PC-3 (cell line): ENCODE measurements at regions not wholly inside any gene's neighbourhood (a gene's known extent, or its start where the extent isn't known, plus 50 kb on each side); places are given as distances from the start of the nearest gene placed in this dataset.

Experiments used
- ATAC-seq: fragments of 200-7000 bp; cut with Tn5 transposase; 2 replicates; pipeline ENCODE4 v1.9.1; 2020; ENCODE audit warnings: mild to moderate bottlenecking, moderate library complexity
- BruUV-seq: library from RNA; stranded (reverse); fragments of 400-500 nt; replicated peaks from 2 replicates; lab custom pipeline; 2021; lab: Mats Ljungman, UMichigan
- CTCF ChIA-PET: fragments of 300-600 bp; sonication (Branson Sonifier 250); formaldehyde crosslinking; loops from one replicate; lab custom pipeline; 2022; ENCODE audit warnings: antibody characterized with exemption; lab: Charles Lee
- POLR2A ChIA-PET: fragments of 300-600 bp; sonication (Branson Sonifier 250); formaldehyde crosslinking; loops from one replicate; lab custom pipeline; 2022; ENCODE audit warnings: antibody characterized with exemption; ENCODE audit not compliant: unreplicated experiment; lab: Charles Lee
- DNase-seq: peaks from one replicate; pipeline ENCODE4 v3.0.0-alpha.2; 2015
- H2AFZ ChIP-seq: fragments of 300-600 bp; sonication (generic); 2 replicates; pipeline ENCODE4 v1.6.0; 2016; ENCODE audit warnings: antibody characterized with exemption, low read length
- H3F3A ChIP-seq: fragments of 300-600 bp; sonication (generic); one replicate; pipeline ENCODE4 v1.6.0; 2017; ENCODE audit warnings: antibody characterized with exemption, low read length, control low read depth, mild to moderate bottlenecking; ENCODE audit not compliant: unreplicated experiment
- H3K27ac ChIP-seq: fragments of 300-600 bp; sonication (generic); 2 replicates; pipeline ENCODE4 v1.5.1; 2016; ENCODE audit warnings: mild to moderate bottlenecking, low read length
- H3K27me3 ChIP-seq: fragments of 300-600 bp; sonication (generic); 2 replicates; pipeline ENCODE4 v1.6.1; 2016; ENCODE audit warnings: low read length, mixed read lengths
- H3K36me3 ChIP-seq: fragments of 300-600 bp; sonication (generic); 2 replicates; pipeline ENCODE4 v1.6.1; 2016; ENCODE audit warnings: low read depth, mixed run types, low read length, mixed read lengths
- H3K4me1 ChIP-seq: fragments of 300-600 bp; sonication (generic); 2 replicates; pipeline ENCODE4 v1.5.1; 2016; ENCODE audit warnings: low read length; ENCODE audit not compliant: insufficient read depth
- H3K4me2 ChIP-seq: fragments of 300-600 bp; sonication (generic); 2 replicates; pipeline ENCODE4 v1.6.0; 2016; ENCODE audit warnings: low read length
- H3K4me3 ChIP-seq: fragments of 300-600 bp; sonication (generic); 2 replicates; pipeline ENCODE4 v1.5.1; 2016; ENCODE audit warnings: mild to moderate bottlenecking, low read length, mixed read lengths
- H3K79me2 ChIP-seq: fragments of 300-600 bp; sonication (generic); 2 replicates; pipeline ENCODE4 v1.6.1; 2017; ENCODE audit warnings: low read length, mixed read lengths
- H3K9ac ChIP-seq: fragments of 300-600 bp; sonication (generic); 2 replicates; pipeline ENCODE4 v1.6.0; 2016; ENCODE audit warnings: mild to moderate bottlenecking, low read length
- H3K9me2 ChIP-seq: fragments of 300-600 bp; sonication (generic); replicated peaks from 2 replicates; pipeline ENCODE4 v1.6.1; 2016; ENCODE audit warnings: mixed run types, low read length, mixed read lengths
- H3K9me3 ChIP-seq: fragments of 300-600 bp; sonication (generic); 2 replicates; pipeline ENCODE4 v1.6.1; 2016; ENCODE audit warnings: low read length, mixed read lengths
- H4K20me1 ChIP-seq: fragments of 300-600 bp; sonication (generic); 2 replicates; pipeline ENCODE4 v1.6.1; 2016; ENCODE audit warnings: low read length, mixed read lengths
- EZH2 ChIP-seq: fragments of 300-600 bp; sonication (generic); IDR thresholded peaks from one replicate; pipeline ENCODE4 v1.6.1; 2017; ENCODE audit warnings: antibody characterized with exemption, mild to moderate bottlenecking, low read length; ENCODE audit not compliant: unreplicated experiment
- EZH2phosphoT487 ChIP-seq: fragments of 300-600 bp; sonication (generic); IDR thresholded peaks from 2 replicates; pipeline ENCODE4 v1.6.1; 2018; ENCODE audit warnings: mild to moderate bottlenecking, antibody characterized with exemption, low read length, borderline replicate concordance
- intact Hi-C: fragments of 100-400 bp; cut with micrococcal nuclease; formaldehyde crosslinking; loops from 2 replicates; pipeline ENCODE4 v1.9.0; 2023
- TF ChIP-seq, protein P1 (sequence below): fragments of 300-600 bp; sonication (generic); conservative IDR thresholded peaks from 2 replicates; pipeline ENCODE4 v1.5.1; 2017; ENCODE audit warnings: antibody characterized with exemption, low read depth, mild to moderate bottlenecking, low read length

DNA sequence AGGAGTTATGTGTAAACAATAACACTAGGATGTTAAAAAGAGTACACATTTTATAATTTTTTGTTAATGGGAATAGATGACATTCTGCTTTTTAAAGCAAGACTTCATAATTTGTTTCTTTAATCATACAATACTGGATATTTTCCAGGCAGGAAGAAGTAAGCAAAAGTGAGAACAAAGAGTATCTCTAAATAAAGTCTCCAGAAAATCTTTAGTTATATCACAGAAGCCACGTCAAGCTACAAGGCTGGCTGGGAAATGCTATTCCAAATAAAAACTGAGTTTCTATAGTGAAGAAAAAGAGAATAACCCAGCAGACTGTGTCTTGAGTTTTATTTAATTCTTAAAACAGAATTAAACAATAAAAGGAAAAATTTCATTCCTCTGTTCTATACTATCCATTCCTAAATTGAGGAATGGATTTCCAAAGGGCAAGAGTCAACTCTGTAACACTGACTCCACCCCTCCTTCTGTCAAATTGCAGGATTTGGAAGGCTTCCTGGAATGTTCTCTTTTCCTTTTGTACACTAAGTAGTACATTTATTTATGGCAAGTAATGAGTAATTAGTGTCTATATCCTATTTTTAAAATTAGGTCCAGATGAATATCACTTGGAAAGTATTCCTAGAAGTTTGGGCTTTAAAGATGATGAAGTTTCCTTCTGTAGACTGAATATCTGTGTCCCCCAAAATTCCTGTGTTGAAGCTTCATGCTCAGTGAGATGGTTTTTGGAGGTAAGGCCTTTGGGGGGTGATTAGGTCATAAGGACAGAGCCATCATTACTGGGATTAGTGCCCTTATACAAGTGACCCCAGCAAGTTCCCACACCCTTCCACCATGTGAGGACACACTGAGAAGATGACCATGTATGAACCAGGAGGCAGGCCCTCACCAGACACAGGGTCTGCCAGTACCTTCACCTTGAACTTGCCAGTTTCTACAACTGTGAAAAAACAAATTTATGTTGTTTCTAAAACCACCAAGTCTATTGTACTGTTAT, 290.9 kb downstream of the CRPPA start:
- H3K9ac ChIP-seq = peak overlapping the region; percentile 15; the same call in 1 of the 2 replicates
- BruUV-seq = TSS peak; percentile 63
- H3K27ac ChIP-seq = peak overlapping the region; percentile 55
- peak overlapping the region; percentile 13; the same call in 1 of the 2 replicates for H2AFZ ChIP-seq
- ATAC-seq (peak; percentile 38; the same call in 1 of the 2 replicates), DNase-seq (peak; percentile 26)
- TF ChIP-seq EZH2 (no peak), EZH2phosphoT487 (no peak)
- TF ChIP-seq, protein P1, sequence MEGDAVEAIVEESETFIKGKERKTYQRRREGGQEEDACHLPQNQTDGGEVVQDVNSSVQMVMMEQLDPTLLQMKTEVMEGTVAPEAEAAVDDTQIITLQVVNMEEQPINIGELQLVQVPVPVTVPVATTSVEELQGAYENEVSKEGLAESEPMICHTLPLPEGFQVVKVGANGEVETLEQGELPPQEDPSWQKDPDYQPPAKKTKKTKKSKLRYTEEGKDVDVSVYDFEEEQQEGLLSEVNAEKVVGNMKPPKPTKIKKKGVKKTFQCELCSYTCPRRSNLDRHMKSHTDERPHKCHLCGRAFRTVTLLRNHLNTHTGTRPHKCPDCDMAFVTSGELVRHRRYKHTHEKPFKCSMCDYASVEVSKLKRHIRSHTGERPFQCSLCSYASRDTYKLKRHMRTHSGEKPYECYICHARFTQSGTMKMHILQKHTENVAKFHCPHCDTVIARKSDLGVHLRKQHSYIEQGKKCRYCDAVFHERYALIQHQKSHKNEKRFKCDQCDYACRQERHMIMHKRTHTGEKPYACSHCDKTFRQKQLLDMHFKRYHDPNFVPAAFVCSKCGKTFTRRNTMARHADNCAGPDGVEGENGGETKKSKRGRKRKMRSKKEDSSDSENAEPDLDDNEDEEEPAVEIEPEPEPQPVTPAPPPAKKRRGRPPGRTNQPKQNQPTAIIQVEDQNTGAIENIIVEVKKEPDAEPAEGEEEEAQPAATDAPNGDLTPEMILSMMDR = no peak
- peaks cover 8% of the 10 kb centered on the region for H3F3A ChIP-seq
- CTCF ChIA-PET = interaction anchor here (0.7 kb wide), 1 partner anchor 42 kb away, joined by 3 read pairs; no protein-coding TSS in a partner anchor
- no peaks in the 10 kb centered on the region for H3K79me2 ChIP-seq
- POLR2A ChIA-PET = no interaction called here
- peak overlapping the region; percentile 78 for H3K4me2 ChIP-seq
- intact Hi-C loops = no loop called here
- H3K9me2 ChIP-seq = no peaks in the 10 kb centered on the region
- H3K4me3 ChIP-seq = peak overlapping the region; percentile 42; the same call in 1 of the 2 replicates
- peaks cover 23% of the 10 kb centered on the region for H3K4me1 ChIP-seq
- no peaks in the 10 kb centered on the region for H3K27me3 ChIP-seq
- no peaks in the 10 kb centered on the region for H3K36me3 ChIP-seq
- H4K20me1 ChIP-seq = no peaks in the 10 kb centered on the region
- no peaks in the 10 kb centered on the region for H3K9me3 ChIP-seq

DNA sequence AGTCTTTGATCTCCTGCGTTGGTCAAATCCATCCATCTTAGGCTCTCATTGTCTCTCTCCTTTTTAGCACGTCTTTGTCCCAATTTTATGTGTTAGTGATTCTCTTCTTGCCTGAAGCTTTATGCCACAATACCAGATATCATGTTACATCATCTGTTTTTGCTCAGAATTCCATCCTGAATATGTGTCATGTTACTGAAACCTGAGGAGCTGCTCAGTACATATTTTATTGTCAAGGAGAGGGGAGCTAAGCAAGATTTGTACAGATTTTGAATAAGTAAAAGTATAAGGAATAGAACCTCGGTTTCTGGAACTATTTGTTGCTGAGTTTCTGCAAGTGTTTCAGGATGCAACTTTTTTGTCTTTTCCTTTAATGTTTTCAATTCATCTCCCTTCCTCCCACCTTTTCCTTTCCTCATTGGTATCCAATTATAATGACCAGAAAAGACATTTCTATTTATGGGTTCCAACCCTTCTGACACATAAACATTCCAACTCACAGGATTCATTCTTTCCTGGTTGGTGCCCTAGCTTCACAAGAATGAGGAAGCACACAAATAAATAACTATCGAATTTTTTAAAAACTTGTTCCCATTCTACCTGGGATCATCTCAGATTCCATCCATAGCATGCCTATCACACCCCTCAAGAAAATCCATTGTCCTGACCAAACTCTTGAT, 291.8 kb downstream of the CRPPA start:
- intact Hi-C loops = loop anchor here (5.0 kb wide), 1 partner anchor 218 kb away; no protein-coding TSS in a partner anchor
- no peaks in the 10 kb centered on the region for H3K9me2 ChIP-seq
- ATAC-seq (peak; percentile 96), DNase-seq (peak; percentile 86)
- no TSS peak for BruUV-seq
- no peaks in the 10 kb centered on the region for H3K9me3 ChIP-seq
- H3K4me3 ChIP-seq = peak overlapping the region; percentile 42; the same call in 1 of the 2 replicates
- H4K20me1 ChIP-seq = no peaks in the 10 kb centered on the region
- H3F3A ChIP-seq = peaks cover 8% of the 10 kb centered on the region
- H3K4me1 ChIP-seq = peaks cover 23% of the 10 kb centered on the region
- H2AFZ ChIP-seq = peak overlapping the region; percentile 51; the same call in 1 of the 2 replicates
- no peaks in the 10 kb centered on the region for H3K79me2 ChIP-seq
- no peak for TF ChIP-seq EZH2phosphoT487
- no peak for TF ChIP-seq EZH2
- TF ChIP-seq, protein P1 = no peak
- POLR2A ChIA-PET = interaction anchor here (0.5 to 0.6 kb wide), 2 partner anchors 9 to 934 kb away, joined by 4 to 5 read pairs; no protein-coding TSS in a partner anchor
- H3K27ac ChIP-seq = peak overlapping the region; percentile 55
- no peaks in the 10 kb centered on the region for H3K36me3 ChIP-seq
- H3K27me3 ChIP-seq = no peaks in the 10 kb centered on the region
- H3K4me2 ChIP-seq = peak overlapping the region; percentile 78
- H3K9ac ChIP-seq = peak overlapping the region; percentile 15; the same call in 1 of the 2 replicates
- CTCF ChIA-PET = interaction anchor here (0.7 kb wide), 1 partner anchor 42 kb away, joined by 3 read pairs; no protein-coding TSS in a partner anchor
